GM19468 (cell line): ENCODE measurements at regions not wholly inside any gene's neighbourhood (a gene's known extent, or its start where the extent isn't known, plus 50 kb on each side); places are given as distances from the start of the nearest gene placed in this dataset.

Source experiments
- ATAC-seq: cut with Tn5 transposase; IDR thresholded peaks from one replicate; pipeline ENCODE4 v1.9.1; 2021; ENCODE audit warnings: mild to moderate bottlenecking, moderate library complexity, moderate number of reproducible peaks; ENCODE audit not compliant: unreplicated experiment; ENCODE audit errors: extremely low read depth

- ATAC-seq = no peak
Measured at GRCh38 chr2:225103737-225104141, 61.5 kb upstream of the DOCK10 start.

- ATAC-seq = no peak
Measured at GRCh38 chr2:225100856-225101294, 58.6 kb upstream of the DOCK10 start.

DNA sequence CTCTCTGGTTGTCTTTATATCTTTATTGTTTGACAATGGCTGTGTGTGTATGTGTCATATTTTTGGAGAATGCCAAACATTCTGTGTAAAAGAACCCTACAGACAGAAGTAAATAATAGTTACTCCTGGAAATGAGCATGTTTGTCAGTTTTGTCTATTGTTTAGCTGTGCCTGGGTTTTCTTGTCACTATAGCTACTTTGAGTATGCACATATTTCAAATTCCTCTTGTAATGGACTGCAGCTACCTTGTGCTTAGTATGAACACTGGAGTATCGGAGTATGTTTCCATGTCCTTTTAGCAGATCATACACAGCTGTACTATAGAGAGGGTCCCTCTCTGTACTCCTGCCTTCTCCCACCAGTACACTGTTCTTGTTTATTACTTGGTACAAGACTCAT is 58.0 kb upstream of the DOCK10 start:
- ATAC-seq = no peak

DNA sequence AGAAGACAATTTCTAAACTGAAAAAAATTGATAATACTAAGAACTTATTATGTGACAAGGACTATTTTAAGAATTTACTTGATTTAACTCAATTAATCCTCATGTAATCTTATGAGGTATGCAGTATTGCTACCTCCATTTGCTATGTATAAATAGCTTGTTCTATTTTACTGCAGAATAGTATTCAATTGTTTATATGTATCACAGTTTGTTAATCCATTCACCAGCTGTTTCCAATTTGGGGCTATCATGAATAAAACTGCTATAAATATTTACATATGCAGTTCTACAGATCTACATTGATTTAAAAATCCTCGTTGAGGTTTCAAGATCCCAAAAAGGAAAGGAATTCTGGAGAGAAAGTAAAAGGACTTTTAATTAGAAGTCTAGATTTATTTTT is 54.8 kb upstream of the DOCK10 start:
- no peak for ATAC-seq
